ENCODE measurements at regions not wholly inside any gene's neighbourhood (a gene's known extent, or its start where the extent isn't known, plus 50 kb on each side); places are given as distances from the start of the nearest gene placed in this dataset.

DNA sequence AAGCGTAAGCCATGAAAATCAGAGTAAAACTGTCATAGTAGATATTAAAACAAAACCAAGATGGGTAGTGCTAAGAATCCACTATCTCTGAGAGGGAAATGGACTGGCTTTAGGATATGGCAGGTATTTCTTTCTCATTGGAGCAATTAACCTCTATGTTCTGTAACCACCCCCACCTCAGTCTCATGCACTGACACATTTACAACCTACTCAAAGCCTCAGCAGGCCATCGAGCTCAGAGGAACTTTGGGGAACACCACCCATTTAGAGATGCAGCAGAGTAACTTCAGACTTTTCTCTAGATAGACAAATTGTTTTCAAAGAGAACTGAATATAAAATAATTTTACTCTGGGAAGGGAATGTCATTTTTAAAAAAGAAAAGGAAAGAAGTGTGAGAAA is 615.8 kb upstream of the ZFHX3 start:
- DNase-seq = no peak

DNA sequence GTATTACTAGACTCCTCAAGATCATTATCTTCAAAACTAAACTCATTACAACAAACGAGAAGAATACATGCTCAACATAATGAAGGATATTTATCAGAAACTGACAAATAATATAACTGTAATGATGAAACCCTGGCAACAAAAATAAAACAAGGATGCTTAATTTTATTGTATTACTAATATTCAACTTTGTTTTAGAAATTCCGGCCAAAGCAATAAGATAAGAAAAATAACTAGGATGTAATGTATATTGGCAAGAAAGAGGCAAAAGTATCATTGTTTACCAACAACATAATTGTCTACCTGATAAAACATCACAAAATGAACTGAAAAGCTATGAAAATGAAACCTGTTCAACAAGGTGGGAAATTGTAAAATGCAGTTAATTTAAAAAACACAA is 588.3 kb upstream of the ZFHX3 start:
- DNase-seq = no peak

DNA sequence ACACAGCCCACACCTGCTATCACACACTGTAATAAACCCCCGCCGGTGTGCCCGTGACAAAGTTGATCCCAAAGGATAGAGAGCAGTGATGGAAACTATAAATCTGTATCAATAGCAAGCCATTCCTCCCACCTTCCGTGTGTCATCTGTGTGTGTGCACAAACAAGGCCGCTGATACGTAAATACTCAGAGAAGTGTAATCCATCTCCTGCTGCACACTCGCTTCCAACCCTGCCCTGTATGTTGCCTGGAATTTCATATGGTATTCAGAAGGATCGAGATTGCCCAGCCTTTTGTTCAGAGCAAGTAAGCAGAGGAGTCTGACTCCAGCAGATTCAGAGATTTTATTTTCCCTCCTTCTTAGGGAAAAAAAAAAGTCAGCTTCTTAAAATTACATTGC is 581.1 kb upstream of the ZFHX3 start:
- no peak for DNase-seq

DNA sequence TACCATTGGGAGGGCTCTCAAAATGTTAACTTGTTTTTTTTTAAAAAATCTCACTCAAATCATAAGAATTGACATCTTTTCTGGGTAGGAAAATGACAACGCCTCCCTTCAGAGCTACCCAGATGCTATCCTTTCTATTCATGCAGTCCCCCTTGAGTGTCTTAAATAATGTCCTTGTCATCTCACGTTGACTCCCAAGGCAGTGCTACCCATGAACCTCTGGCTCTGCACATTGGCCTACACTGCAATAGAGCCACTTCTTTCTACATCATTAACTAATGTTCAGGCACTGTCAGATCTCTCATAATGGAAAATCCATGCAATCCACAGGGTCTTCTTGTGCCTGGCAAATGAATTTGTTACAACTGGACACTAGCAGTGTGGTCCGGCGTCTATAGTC is 569.8 kb upstream of the ZFHX3 start:
- no peak for DNase-seq

DNA sequence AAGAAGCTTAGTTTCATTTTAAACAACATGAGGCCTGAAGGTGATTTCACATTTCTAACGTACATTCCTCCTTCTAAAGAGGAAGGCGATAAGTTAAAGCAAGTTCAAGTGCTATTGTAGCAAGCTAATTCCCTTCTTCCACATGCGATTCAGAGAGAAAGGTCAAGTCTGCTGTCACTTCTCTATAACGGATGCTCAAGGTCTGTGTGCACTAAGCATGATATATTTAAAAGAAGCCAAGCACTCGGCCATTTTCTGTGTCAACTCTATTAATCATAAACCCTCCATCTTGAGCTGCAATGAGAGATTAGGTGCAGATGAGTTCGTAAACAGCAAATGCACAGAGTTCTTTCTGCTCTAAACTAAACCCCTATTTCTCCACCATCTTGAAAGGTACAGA is 568.8 kb upstream of the ZFHX3 start:
- no peak for DNase-seq

DNA sequence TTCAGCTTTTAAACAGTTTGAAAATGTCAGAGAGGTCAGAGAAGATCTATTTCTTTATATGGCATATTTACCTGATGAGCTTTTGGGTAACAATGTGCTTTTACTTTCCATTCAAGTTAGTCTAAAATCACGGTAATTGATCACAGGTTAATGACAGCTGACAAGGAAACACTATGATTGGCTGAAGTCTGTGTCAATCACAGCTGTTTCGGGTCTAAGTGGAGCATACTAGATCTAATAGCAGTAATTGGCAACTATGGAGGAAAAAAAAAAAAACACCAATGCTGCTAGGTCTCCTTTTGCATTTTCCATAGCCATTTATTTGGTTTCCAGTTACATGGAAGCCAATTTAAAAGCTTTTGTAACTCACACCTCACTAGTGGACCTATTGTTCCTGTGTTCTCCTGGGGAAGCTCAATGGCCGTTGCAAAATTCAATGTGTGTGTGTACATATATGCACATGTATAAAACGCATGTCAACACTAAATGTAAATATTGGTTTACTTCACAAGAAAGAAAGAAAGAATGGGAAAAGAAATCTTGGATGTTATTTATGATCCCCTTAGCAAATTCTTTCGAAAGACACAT is 568.3 kb upstream of the ZFHX3 start:
- no peak for DNase-seq

DNA sequence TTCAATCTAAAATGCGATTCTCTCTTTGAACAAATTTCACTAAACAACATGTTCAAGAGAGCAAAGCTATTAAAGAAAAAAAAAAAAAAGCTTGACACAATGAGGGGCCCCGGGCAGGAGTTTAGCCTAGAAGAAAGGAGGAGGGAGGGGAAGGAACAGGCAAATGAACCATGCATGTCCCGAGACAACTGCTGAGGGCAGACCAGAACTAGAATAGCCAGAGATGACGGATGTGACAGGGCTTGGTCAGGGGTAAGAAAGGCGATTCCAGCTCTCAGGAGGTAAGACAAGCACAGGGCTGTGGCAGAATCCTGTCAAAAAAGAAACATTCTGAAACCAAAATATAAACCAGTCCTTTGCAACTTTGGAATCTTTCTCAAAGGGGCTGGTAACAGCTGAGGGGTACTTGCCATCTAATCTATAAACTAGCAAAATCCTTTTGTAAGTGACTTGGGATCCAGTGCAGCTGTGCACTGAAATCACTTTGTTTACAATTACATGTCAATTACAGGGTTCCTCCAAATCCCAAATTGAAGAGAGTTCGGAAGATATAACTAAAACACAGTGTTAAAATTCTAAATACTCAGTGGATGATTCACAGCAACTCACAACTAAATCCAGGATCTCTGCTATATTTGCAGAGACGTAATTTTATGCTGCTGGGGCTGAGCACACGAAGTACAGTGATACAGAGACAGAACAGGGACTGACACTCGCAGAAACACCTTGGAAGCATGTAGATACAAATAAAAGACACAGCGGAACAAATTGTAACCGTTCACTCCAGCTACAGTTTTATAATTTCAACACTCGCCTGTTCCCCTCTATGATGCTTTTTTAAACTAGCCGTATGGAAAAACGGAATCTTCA is 567.4 kb upstream of the ZFHX3 start:
- DNase-seq = no peak

DNA sequence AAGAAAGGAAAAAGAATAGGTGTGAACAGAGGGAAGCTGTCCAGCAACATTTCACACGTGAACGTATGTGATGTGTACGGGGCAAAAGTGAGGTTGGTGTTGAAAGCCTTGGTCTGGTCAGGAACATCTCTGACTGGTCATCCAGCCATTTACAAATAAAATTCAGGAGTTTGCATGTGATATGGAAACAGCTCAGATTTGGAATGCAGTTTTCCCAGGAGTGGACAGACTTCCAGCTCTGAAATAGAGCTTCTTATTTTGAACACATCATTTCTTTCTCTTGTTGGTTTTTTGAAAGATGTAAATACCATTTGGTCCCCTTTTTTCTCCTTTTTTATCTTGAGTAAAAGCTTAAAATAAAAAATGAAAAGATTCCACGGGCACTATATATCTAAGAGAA is 566.2 kb upstream of the ZFHX3 start:
- no peak for DNase-seq

DNA sequence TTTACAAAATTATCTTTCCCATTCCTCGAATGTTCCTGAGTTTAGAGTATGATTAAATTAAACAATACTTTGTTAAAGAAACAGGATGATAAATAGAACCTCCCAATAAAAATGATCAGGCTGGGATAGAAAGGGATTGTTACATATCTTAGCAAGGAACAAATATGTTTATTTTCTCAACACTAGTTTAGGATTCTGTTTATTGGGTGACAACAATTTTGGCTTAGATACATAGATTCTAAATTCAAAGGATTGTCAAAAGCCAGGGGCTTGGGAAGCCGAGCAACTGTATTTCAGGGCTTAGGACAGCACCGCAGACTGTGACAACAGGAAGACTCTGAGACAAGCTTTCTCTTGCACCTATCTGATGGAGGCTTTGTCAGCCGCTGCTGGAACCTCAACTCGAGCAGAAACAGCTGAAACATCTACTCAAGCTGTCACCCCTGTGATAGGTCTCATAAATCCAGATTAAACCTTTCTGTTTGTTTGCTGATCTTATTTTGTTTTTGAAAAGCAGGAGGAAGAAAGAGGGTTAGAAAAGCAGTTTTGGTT is 562.8 kb upstream of the ZFHX3 start:
- DNase-seq = no peak

DNA sequence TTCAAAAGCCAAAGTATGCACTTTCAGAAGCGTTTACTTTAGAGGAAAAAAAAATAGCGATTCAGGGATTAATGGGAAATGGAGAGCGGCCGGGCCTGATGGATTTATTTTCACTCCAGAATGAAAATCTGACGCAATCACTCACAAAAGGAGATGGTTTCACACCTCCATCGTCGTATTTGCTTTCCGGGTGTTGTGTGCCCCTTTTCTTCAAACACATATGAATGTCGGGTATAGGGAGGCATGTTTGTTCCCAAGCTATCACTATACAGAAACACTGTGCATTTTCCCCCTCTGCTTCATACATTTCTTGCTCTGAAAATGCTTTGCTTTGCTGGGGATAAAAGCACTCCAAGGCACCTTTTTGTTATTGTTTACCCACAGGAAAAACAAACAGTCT is 562.2 kb upstream of the ZFHX3 start:
- DNase-seq = no peak

DNA sequence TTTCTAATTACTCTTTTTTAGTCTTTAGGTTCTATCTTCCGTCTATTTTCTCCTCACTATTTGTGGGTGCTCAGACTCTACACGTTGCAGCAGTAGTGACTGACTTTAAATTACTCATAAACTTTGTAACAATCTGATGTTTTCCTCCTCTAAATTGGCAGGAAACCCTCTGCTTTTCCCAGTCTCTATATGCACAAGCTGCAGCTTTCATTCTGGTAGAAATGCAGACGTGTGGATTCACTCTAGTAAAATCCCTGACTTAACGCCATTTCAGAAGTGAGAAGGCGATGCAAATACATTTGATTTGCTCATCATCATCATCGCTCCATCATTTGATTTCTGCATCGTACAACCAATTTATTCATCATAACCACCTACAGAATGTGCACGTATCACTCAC is 561.0 kb upstream of the ZFHX3 start:
- DNase-seq = no peak

DNA sequence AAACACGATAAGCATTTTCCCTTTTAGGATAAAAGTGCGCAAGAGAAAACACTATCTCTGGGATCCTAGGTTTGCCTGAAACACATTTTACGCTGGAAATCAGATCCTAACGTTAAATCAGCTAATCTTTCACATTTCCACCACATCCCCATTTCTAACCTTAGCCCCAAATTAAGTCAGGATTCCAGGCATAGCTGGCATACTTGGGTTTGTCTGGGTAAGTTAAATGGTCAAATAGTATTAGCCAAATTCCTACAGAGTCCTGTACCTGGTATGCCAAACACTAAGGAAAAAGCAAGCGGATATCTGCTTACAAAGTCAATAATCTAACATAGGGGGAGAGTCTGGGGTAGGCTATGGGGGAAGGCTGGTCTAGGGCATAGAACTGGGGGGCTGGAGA is 557.4 kb upstream of the ZFHX3 start:
- no peak for DNase-seq

DNA sequence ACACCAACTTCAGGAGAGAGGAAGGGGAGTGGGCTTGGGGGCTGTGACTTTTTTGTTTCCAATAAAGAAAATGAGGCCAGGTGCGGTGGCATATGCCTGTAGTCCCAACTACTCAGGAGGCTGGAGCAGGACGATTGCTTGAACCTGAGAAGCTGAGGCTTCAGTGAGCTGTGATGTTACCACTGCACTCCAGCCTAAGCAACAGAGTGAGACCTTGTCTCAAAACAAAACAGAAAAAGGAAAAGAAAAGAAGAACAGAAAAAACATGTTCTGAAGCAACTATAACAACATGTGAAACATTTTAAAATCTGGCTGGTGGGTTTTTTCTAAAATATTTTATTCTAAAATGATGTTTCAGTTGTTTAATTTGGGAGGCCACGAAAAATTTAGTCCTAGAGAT is 554.0 kb upstream of the ZFHX3 start:
- no peak for DNase-seq

DNA sequence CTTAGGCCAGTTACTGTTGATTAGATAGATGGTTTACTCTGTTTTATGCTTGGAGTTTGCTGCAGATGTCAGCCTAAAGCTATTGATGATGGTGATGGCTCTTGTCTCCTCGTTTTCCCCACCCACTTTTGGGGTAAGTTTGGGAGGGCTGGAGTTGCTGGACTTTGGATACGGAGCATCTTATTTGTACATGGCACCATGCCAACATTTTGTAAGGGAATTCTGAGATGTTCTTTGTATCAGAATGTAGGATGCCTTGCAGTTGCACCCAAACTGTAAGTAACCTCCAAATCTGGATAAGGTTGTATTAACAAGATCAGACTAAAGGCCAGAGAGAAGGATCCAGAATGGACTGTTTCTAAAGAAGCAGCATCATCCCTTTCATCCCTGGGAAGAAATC is 551.9 kb upstream of the ZFHX3 start:
- DNase-seq = no peak

DNA sequence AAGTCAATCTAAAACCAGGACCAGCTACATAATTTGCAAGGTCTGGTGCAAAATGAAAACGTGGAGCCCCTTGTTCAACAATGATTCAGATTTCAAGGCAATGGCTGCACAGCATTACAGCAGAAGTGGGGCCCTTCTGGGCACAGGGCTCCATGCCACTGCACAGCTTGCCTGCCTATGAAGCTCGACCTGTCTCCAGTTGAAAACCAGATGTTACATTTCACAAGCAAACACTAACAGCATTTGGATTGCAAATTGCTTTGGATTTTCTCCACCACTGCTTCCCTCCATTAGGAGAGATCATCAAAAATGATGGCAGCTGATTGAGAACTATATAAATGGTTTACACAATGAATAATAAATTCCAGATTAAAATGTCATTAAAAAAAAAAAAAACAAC is 551.4 kb upstream of the ZFHX3 start:
- no peak for DNase-seq

DNA sequence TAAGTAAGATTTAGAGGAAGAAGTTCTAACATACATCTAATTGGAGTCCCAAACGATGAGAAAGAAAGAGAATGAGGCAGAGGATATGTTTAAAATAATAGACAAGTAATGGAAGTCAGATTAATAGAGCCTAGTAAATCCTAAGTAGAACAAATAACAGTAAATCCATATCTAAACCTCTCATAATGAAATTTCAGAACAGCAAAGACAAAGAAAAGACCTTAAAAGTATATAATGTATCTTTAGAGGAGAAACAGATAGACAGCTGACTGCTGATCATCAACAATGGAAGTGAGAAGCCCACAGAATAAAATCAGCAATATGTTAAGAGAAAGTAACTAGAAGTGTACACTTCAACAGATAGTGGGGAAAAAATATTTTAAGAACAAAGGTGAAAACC is 536.2 kb upstream of the ZFHX3 start:
- DNase-seq = no peak

DNA sequence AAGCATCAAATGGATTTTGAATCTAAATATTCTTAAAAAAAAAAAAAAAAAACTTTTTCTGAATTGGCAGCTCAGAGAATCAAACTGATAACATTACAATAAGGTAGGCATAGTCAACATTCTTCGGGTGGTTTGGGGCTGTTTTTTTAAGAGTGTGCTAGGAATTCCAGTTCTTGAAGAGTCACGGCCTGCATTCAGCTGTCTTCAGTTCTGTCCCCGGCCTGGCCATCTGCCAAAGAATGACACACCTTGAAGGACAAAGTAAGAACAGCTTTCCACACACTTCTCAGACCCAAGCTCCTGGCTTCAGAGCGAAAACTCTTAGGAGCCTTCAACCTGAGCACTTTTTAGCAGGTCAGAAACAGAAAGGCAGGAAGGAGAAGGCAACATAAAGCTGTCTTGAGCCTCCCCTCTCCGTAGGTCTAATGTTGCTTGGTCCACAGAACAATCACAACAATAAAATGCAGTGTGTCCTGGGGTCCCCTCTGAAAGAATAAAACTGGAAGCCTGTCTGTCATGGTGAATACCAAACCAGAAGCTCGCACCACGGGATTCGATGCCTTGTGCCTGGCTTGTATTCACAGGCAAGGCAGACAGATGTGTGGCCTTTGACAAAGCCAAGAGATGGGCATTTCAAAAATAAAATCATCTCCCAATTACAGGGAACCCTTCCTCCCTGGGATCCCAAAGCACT is 524.4 kb upstream of the ZFHX3 start:
- no peak for DNase-seq

DNA sequence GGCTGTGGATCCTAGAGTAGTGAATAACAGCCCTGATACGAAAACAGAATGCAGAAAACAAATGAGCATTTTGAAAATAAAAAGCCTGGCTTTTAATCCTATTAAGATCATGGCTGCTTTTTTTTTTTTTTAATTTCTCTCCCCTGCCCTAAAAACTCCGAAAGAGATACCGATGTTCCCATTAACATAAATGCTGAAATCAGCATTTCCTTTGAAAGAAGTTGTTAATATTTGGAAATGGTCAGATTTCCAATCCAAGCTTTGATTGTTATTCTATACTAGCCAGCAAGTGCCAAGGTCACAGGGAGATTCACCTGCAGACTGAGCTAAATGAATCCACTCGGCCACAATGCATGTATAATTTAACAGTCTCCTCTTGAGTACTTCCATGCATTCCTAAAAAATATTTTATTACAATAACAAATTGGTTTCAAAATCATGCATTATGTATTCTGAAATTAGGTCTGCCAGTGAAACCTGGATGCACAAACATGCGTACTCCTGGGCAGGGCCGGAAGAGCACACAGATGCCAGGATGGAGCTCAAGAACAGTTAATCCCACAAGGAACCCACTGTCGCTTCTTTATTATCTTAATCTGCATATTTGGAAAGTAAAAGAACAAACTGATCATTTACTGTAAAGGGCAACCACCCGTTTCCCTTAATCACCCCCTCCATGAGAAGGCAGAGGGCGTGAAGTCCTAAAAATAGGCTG is 521.5 kb upstream of the ZFHX3 start:
- DNase-seq = no peak

DNA sequence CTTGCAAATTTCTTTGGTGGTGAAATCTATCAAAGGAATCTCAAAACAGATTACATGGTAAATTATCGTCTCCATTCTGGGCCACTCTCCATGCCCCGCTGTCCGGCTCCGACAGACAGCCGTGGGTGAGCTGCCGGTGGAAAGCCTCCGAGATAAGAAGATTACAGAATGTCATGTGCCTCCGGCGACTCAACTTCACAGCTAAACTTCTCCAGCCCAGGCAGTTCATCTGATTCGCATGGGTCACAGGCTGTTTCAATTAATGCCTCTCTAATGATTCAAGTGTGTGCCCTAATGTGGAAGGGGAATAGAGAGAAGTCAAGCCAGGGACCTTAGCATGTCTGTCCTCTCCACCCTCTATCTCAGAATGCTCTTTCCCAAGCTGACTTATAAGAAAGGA is 520.8 kb upstream of the ZFHX3 start:
- DNase-seq = no peak

DNA sequence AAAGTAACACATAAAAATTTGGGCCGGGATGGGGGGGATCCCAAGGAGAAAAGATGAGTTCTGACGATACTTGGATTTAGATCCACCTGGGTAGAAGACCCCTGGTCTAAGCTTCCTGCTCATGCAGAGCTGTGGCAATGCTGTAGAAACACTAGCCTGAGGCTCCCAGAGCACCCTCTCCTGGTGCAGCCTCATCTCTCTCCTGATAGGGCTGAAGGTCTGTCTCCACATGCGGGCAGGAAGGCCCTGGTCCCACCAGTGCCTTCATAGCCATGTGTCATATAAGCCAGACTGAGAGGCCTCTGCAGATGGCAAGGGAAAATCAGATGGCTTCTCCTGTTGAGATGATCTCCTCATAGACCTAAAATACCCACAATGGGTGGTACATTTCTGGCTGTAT is 518.0 kb upstream of the ZFHX3 start:
- DNase-seq = no peak

DNA sequence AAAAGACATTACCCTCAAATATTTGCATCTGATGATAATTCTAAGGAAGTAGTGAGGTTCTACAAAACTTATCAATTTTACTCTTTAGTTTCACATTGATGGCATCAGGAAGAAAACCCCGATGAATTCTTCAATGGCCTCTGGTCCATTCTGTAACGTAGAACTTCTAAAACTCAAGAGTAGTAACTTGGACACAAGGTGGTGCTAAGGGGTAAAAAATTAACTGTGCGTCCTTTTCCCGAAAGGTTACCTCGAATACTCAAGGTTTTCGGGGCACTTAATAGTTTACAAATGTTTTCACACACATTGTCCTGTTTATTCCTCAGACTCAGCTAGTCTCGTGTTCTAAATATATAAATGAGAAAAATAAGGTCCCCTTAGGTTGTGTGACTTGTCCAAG is 517.3 kb upstream of the ZFHX3 start:
- DNase-seq = no peak

DNA sequence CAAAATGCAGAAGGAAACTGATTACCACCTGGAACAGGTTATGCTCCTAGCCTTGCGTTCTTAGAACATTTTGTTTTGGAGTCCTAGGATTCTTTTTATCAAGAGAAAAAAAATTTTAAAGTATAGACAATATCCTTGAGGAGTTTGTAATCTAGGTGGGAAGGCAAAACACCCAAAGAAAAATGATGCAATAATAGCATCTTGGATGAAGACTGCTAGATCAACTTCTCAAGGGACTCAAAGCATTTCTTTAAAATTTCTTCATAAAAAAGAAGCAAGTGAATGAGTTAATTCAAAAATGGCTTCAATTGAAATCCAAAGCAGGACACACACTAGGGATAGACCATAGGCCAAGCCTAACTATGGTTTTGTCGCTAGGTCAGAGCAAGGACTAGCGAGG is 515.8 kb upstream of the ZFHX3 start:
- no peak for DNase-seq

DNA sequence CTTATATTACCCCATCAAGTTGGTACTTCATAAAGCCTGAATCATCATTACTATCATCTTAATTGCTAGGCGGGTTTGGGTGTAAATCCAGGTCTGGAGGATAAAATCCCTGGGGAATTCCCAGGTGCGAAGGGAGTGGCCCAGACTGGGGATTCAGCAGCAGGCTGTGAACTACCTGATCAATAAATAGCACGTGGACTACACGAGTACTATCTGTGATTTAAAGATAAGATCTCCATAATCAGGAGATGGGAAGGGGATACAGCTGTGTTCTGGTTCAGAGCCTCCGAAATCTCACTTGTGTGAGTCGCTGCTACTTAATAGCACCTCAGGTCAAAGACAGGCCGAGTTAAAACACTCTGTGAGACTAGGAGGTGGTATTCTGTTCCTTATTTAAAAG is 512.6 kb upstream of the ZFHX3 start:
- DNase-seq = no peak

Measured in COR-L47 (cell line).